ENCODE measurements at regions not wholly inside any gene's neighbourhood (a gene's known extent, or its start where the extent isn't known, plus 50 kb on each side); places are given as distances from the start of the nearest gene placed in this dataset.

GRCh38 chr10:120996456-120997034 lies 145.4 kb downstream of the WDR11 start:
- Histone ChIP-seq H3K27me3 (no peaks in the 10 kb centered on the region), H3K36me3 (no peaks in the 10 kb centered on the region), H4K20me1 (no peaks in the 10 kb centered on the region), H3K9ac (no peak overlapping the region), H3K4me2 (no peak overlapping the region), H3K27ac (no peak overlapping the region), H3K9me3 (peaks cover 4% of the 10 kb centered on the region; the same call in 1 of the 2 replicates), H3K4me1 (peaks cover 10% of the 10 kb centered on the region), H3K4me3 (no peak overlapping the region)
- TF ChIP-seq Cebpa-rat (IDR thresholded peaks at IDR 0.05), result no peak

- Histone ChIP-seq H3K36me3 (no peaks in the 10 kb centered on the region), H3K9me3 (no peaks in the 10 kb centered on the region), H3K4me1 (peaks cover 10% of the 10 kb centered on the region), H3K27me3 (no peaks in the 10 kb centered on the region), H3K27ac (no peak overlapping the region), H3K4me3 (no peak overlapping the region), H4K20me1 (no peaks in the 10 kb centered on the region), H3K4me2 (peak overlapping the region; percentile 28; the same call in 1 of the 2 replicates), H3K9ac (no peak overlapping the region)
- TF ChIP-seq Cebpa-rat (IDR thresholded peaks at IDR 0.05), result no peak
Measured at GRCh38 chr10:120997313-120997712, 146.2 kb downstream of the WDR11 start.

DNA sequence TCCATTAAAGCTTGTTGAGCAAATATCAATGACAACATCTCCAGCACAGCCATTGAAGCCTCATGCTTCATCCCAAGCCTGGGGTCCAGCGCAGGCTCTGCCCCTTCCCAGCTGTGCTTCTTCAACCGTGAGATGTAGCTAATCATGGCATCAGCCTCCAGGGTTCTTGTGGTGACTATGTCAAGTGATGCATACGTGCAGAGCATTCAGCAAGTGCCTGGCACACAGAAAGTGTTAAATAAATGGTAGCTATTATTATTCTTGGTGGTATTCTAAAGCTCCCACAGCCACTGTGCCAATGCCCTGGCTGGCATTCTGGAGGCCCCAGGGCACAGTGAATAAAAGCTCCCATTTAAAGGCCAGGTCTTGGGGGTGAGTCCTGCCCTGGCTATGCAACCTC lies 146.6 kb downstream of the WDR11 start:
- H3K9ac ChIP-seq, result no peak overlapping the region
- peak overlapping the region; percentile 28 for H3K4me2 ChIP-seq
- H4K20me1 ChIP-seq, result no peaks in the 10 kb centered on the region
- TF ChIP-seq Cebpa-rat (IDR thresholded peaks at IDR 0.05), result no peak
- no peak overlapping the region for H3K27ac ChIP-seq
- H3K4me3 ChIP-seq, result no peak overlapping the region
- no peaks in the 10 kb centered on the region for H3K27me3 ChIP-seq
- no peaks in the 10 kb centered on the region for H3K9me3 ChIP-seq
- H3K4me1 ChIP-seq, result peaks cover 10% of the 10 kb centered on the region
- H3K36me3 ChIP-seq, result no peaks in the 10 kb centered on the region

- no peak overlapping the region for H3K9ac ChIP-seq
- no peaks in the 10 kb centered on the region for H3K27me3 ChIP-seq
- no peak overlapping the region for H3K4me3 ChIP-seq
- H4K20me1 ChIP-seq, result no peaks in the 10 kb centered on the region
- TF ChIP-seq Cebpa-rat (IDR thresholded peaks at IDR 0.05), result no peak
- no peaks in the 10 kb centered on the region for H3K9me3 ChIP-seq
- no peak overlapping the region for H3K27ac ChIP-seq
- H3K4me1 ChIP-seq, result peaks cover 10% of the 10 kb centered on the region
- H3K36me3 ChIP-seq, result no peaks in the 10 kb centered on the region
- H3K4me2 ChIP-seq, result peak overlapping the region; percentile 28
Measured at GRCh38 chr10:120998251-120998650, 147.1 kb downstream of the WDR11 start.

DNA sequence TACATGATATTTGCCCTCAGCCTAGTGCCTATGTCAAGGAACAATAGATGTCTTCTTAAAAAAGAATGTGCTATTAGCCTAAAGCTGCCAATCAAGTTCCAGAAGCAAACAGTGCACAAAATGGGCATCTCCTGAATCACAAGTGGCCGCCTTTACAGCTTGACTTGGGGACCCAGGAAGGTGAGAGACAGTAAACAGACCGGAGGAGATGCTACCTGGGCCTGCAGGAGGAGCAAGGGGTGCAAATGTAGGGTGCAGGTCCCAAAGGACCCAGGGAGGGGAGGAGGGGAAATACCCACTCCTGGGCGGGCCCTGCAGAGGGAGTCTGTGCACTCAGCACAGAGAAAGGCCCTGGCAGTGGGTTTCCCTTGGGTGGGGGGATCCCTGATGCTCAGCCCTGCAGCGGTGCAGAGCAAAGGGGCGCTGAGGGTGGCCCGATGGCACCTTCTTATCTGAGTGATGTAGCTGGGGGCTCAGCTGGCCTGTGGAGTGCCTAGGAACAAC lies 147.7 kb downstream of the WDR11 start:
- Histone ChIP-seq H3K27me3 (no peaks in the 10 kb centered on the region), H4K20me1 (no peaks in the 10 kb centered on the region), H3K27ac (no peak overlapping the region), H3K4me3 (no peak overlapping the region), H3K9ac (no peak overlapping the region), H3K9me3 (no peaks in the 10 kb centered on the region), H3K4me1 (peaks cover 10% of the 10 kb centered on the region), H3K4me2 (no peak overlapping the region), H3K36me3 (no peaks in the 10 kb centered on the region)
- TF ChIP-seq Cebpa-rat (IDR thresholded peaks at IDR 0.05), result no peak

DNA sequence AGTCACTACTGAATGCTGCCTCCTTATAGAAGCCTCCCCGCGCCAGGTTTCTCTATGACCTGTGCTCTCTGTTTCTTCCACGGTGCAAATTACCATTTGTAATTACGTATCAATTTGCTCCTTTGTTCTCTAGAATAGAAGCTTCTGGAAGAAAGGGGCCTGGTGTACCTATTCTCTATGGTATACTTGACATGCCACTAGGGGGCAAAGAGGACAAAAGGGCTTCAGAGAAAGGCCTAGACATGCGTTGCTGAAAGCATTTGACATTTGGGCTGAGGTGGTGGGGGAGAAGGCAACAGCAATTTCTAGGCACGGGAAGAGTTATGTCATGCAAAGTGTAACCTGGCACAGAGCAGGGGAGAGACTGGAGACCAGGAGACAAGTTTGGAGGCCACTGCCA lies 148.7 kb downstream of the WDR11 start:
- no peak for TF ChIP-seq Cebpa-rat (IDR thresholded peaks at IDR 0.05)
- no peak overlapping the region for H3K27ac ChIP-seq

GRCh38 chr10:121002586-121003205 lies 151.5 kb downstream of the WDR11 start:
- no peak for TF ChIP-seq Cebpa-rat (IDR thresholded peaks at IDR 0.05)
- Histone ChIP-seq H4K20me1 (no peaks in the 10 kb centered on the region), H3K36me3 (no peaks in the 10 kb centered on the region), H3K27ac (no peak overlapping the region), H3K4me2 (no peak overlapping the region), H3K9ac (no peak overlapping the region), H3K9me3 (peaks cover 34% of the 10 kb centered on the region), H3K27me3 (no peaks in the 10 kb centered on the region), H3K4me1 (peaks cover 8% of the 10 kb centered on the region), H3K4me3 (no peak overlapping the region)

More for the DNA sequence above, 148.7 kb downstream of the WDR11 start:
- Histone ChIP-seq H3K9ac (no peak overlapping the region), H3K4me2 (no peak overlapping the region), H3K9me3 (peaks cover 8% of the 10 kb centered on the region), H3K27me3 (no peaks in the 10 kb centered on the region), H4K20me1 (no peaks in the 10 kb centered on the region), H3K4me1 (peaks cover 10% of the 10 kb centered on the region), H3K36me3 (no peaks in the 10 kb centered on the region), H3K4me3 (no peak overlapping the region)

GRCh38 chr10:121005948-121006587 lies 154.9 kb downstream of the WDR11 start:
- TF ChIP-seq Cebpa-rat (IDR thresholded peaks at IDR 0.05), result no peak
- no peaks in the 10 kb centered on the region for H3K4me1 ChIP-seq
- no peak overlapping the region for H3K4me2 ChIP-seq
- H3K36me3 ChIP-seq, result no peaks in the 10 kb centered on the region
- no peaks in the 10 kb centered on the region for H3K27me3 ChIP-seq
- H4K20me1 ChIP-seq, result no peaks in the 10 kb centered on the region
- peaks cover 39% of the 10 kb centered on the region for H3K9me3 ChIP-seq
- no peak overlapping the region for H3K9ac ChIP-seq
- no peak overlapping the region for H3K27ac ChIP-seq
- no peak overlapping the region for H3K4me3 ChIP-seq

DNA sequence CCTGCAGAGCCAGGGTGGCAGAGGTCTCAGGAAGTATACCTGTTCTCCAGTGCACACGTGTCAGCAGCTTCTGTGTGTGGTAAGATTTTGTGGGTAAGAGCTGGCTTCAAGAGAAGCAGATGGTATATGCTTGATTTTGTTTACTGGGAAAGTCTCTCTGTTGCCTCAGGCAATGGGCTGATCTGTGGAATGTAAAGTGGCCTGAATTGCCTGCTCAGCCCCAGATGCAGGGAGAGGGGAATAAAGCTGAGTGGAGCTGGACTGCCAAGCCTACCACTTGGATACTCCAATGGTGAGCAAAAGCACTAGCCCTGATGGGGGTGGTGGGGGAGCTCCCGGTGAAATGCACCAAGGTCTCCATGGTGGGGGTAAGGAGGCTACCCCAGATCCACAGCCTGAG lies 156.1 kb downstream of the WDR11 start:
- Histone ChIP-seq H4K20me1 (no peaks in the 10 kb centered on the region), H3K4me2 (no peak overlapping the region), H3K9me3 (peaks cover 39% of the 10 kb centered on the region), H3K4me3 (no peak overlapping the region), H3K27ac (no peak overlapping the region), H3K27me3 (no peaks in the 10 kb centered on the region), H3K36me3 (no peaks in the 10 kb centered on the region), H3K4me1 (no peaks in the 10 kb centered on the region), H3K9ac (no peak overlapping the region)
- no peak for TF ChIP-seq Cebpa-rat (IDR thresholded peaks at IDR 0.05)

GRCh38 chr10:121015916-121016315 lies 164.8 kb downstream of the WDR11 start:
- H3K4me3 ChIP-seq, result no peak overlapping the region
- no peaks in the 10 kb centered on the region for H4K20me1 ChIP-seq
- H3K4me2 ChIP-seq, result no peak overlapping the region
- peaks cover 13% of the 10 kb centered on the region for H3K4me1 ChIP-seq
- H3K9ac ChIP-seq, result no peak overlapping the region
- no peak for TF ChIP-seq Cebpa-rat (IDR thresholded peaks at IDR 0.05)
- H3K36me3 ChIP-seq, result no peaks in the 10 kb centered on the region
- H3K27me3 ChIP-seq, result no peaks in the 10 kb centered on the region
- H3K9me3 ChIP-seq, result peaks cover 21% of the 10 kb centered on the region
- H3K27ac ChIP-seq, result no peak overlapping the region

Measured in BLaER1 (cell line).